ENCODE measurements at regions not wholly inside any gene's neighbourhood (a gene's known extent, or its start where the extent isn't known, plus 50 kb on each side); places are given as distances from the start of the nearest gene placed in this dataset.

DNA sequence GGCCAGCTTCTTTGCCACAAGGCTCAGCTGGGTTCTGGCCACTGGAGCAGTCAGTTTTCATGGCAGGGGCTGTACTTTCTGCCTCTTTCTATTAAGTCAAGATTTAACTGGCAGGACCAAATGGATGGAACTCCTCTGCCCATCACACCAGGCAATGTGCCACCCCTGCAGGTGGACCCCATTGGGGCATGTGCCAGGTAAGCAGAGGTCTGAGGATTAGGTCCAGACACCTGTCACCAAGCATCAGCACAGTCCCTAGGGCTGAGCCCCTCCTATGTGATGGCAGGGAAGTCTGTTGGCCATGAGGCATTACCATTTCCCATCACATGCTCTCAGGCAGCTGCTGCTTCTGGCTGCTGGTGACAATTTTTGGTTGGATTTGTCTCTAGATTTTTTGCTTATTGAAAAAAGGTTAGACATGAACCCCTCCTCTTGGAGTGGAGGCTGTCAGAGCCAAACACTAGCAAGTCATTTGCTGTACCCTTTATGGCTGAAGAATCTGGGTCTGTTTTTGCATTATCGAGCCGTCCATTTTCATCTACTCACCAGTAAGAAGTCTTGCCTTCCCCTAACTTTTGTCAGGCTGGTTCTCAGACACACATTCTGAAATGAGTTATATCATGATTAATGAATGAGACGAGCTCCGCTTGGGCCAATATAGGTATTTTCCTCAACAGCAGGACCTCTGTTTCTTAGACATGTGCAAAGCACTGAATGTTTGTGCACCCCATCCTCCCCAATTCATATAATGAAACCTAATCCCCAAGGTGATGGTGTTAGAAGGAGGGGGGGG is 328.0 kb downstream of the TSN start:
- H3K79me2 ChIP-seq (ENCODE audit: control insufficient read depth, insufficient read depth, low read length) = no peaks in the 10 kb centered on the region
- intact Hi-C loops (cut with micrococcal nuclease) = no loop called here
- no peak overlapping the region for H2AFZ ChIP-seq (ENCODE audit: low read depth, low read length)
- no peak overlapping the region for H3K27ac ChIP-seq (ENCODE audit: extremely low read depth, low read depth, low read length)
- no peak for DNase-seq (ENCODE audit: extremely low read depth in 1 of 4, low spot score in 3 of 4)
- H4K20me1 ChIP-seq (replicated peaks; ENCODE audit: control insufficient read depth, insufficient read depth, low read length) = no peaks in the 10 kb centered on the region; the same call in 1 of the 2 replicates
- no peaks in the 10 kb centered on the region for H3K4me1 ChIP-seq (replicated peaks in 1 of 2; ENCODE audit: control insufficient read depth in 2 of 2, insufficient read depth in 2 of 2, low read length in 2 of 2)
- H3K4me3 ChIP-seq = no peak overlapping the region
- no peaks in the 10 kb centered on the region for H3K9me3 ChIP-seq (replicated peaks; ENCODE audit: control insufficient read depth, insufficient read depth, low read depth, low read length)
- CTCF ChIA-PET (ENCODE audit: low intra/inter-chr PET ratio) = no interaction called here
- H3K9me1 ChIP-seq (ENCODE audit: control insufficient read depth, insufficient read depth, low read length) = no peaks in the 10 kb centered on the region
- ATAC-seq = no peak
- no TSS peak for BruUV-seq (replicated peaks)
- FAIRE-seq = no peak
- POLR2A ChIA-PET = no interaction called here
- no peaks in the 10 kb centered on the region for H3K36me3 ChIP-seq (ENCODE audit: control insufficient read depth, insufficient read depth, low read length)
- H3K4me2 ChIP-seq (ENCODE audit: insufficient read depth, low read length) = no peak overlapping the region
- TF ChIP-seq, protein P1, sequence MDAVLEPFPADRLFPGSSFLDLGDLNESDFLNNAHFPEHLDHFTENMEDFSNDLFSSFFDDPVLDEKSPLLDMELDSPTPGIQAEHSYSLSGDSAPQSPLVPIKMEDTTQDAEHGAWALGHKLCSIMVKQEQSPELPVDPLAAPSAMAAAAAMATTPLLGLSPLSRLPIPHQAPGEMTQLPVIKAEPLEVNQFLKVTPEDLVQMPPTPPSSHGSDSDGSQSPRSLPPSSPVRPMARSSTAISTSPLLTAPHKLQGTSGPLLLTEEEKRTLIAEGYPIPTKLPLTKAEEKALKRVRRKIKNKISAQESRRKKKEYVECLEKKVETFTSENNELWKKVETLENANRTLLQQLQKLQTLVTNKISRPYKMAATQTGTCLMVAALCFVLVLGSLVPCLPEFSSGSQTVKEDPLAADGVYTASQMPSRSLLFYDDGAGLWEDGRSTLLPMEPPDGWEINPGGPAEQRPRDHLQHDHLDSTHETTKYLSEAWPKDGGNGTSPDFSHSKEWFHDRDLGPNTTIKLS (IDR thresholded peaks at IDR 0.05; ENCODE audit: borderline replicate concordance, low read depth) = no peak
- TF ChIP-seq, protein P2, sequence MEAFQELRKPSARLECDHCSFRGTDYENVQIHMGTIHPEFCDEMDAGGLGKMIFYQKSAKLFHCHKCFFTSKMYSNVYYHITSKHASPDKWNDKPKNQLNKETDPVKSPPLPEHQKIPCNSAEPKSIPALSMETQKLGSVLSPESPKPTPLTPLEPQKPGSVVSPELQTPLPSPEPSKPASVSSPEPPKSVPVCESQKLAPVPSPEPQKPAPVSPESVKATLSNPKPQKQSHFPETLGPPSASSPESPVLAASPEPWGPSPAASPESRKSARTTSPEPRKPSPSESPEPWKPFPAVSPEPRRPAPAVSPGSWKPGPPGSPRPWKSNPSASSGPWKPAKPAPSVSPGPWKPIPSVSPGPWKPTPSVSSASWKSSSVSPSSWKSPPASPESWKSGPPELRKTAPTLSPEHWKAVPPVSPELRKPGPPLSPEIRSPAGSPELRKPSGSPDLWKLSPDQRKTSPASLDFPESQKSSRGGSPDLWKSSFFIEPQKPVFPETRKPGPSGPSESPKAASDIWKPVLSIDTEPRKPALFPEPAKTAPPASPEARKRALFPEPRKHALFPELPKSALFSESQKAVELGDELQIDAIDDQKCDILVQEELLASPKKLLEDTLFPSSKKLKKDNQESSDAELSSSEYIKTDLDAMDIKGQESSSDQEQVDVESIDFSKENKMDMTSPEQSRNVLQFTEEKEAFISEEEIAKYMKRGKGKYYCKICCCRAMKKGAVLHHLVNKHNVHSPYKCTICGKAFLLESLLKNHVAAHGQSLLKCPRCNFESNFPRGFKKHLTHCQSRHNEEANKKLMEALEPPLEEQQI (IDR thresholded peaks at IDR 0.05) = no peak
- TF ChIP-seq NFXL1 (CRISPR knock-in tag; IDR thresholded peaks at IDR 0.05) = no peak
- no peak for TF ChIP-seq NCOA4 (IDR thresholded peaks at IDR 0.05; ENCODE audit: partially characterized antibody)
- no peak for TF ChIP-seq HMGN3 (IDR thresholded peaks at IDR 0.05; ENCODE audit: borderline replicate concordance, extremely low read depth, insufficient read length, low read depth, low read length)
- in situ Hi-C loops (cut with MboI) = no loop called here
- no peak overlapping the region for H3K9ac ChIP-seq (ENCODE audit: insufficient read depth in 1 of 2, low read depth in 2 of 2, low read length in 2 of 2)
- 2% methylated on average over 4 of the region's 4 CpGs for WGBS (ENCODE audit: insufficient coverage, low coverage, missing lambda C conversion rate)
- peaks cover 3 to 5% of the 10 kb centered on the region in 2 experiments; a peak in 3 of 5 replicates for H3K27me3 ChIP-seq (ENCODE audit: control insufficient read depth in 2 of 2, insufficient read depth in 2 of 2, low read length in 2 of 2)
